B cell (primary cell): ENCODE measurements at regions not wholly inside any gene's neighbourhood (a gene's known extent, or its start where the extent isn't known, plus 50 kb on each side); places are given as distances from the start of the nearest gene placed in this dataset.

Source experiments
- ATAC-seq: fragments of 200-7000 bp; cut with Tn5 transposase; one replicate; pipeline ENCODE4 v1.10.0; 2021; ENCODE audit warnings: low read depth, mild to moderate bottlenecking, moderate number of reproducible peaks, moderate library complexity
- CTCF ChIA-PET: fragments of 350-600 bp; sonication (Branson Sonifier 250); formaldehyde crosslinking; loops from one replicate; lab custom pipeline; 2021; ENCODE audit warnings: antibody characterized with exemption, inconsistent platforms; lab: Charles Lee
- POLR2A ChIA-PET: fragments of 350-600 bp; sonication (Branson Sonifier 250); formaldehyde crosslinking; loops from one replicate; lab custom pipeline; 2021; ENCODE audit warnings: antibody characterized with exemption; lab: Charles Lee
- DNase-seq: peaks from one replicate; pipeline ENCODE4 v3.0.0; 2013
- H2AFZ ChIP-seq: 2 replicates; pipeline ENCODE4 v1.6.1; 2012; ENCODE audit warnings: mild to moderate bottlenecking, low read depth, low read length; ENCODE audit not compliant: insufficient read depth, poor library complexity, severe bottlenecking
- H3K27ac ChIP-seq, 2 donors: 1 replicate in 1 of 2; 2 replicates in 1 of 2; pipeline ENCODE4 v1.5.1; 2012 to 2013; ENCODE audit warnings: low read length in 2 of 2, mild to moderate bottlenecking in 2 of 2, moderate library complexity in 1 of 2
- H3K27me3 ChIP-seq, 4 experiments: fragments of 200-600 bp in 1 of 4; sonication (generic) in 1 of 4; replicated peaks in 1 of 4; 1 replicate in 2 of 4; 2 replicates in 2 of 4; pipeline versions ENCODE4 v1.6.1 to v1.7.0; 2013 to 2016; ENCODE audit warnings: low read length in 3 of 4, mild to moderate bottlenecking in 2 of 4, mixed read lengths in 1 of 4, moderate library complexity in 1 of 4; ENCODE audit not compliant: insufficient read depth in 4 of 4, control insufficient read depth in 3 of 4; ENCODE audit errors: control extremely low read depth in 1 of 4
- H3K36me3 ChIP-seq, 2 experiments: replicated peaks in 1 of 2; 1 replicate in 1 of 2; 2 replicates in 1 of 2; pipeline versions ENCODE4 v1.6.1 to v1.7.1; 2013; ENCODE audit warnings: low read length in 1 of 2; ENCODE audit not compliant: insufficient read depth in 2 of 2, control insufficient read depth in 1 of 2; ENCODE audit errors: control extremely low read depth in 1 of 2, extremely low read depth in 1 of 2
- H3K4me1 ChIP-seq, 2 donors: fragments of 200-600 bp in 1 of 2; sonication (generic) in 1 of 2; 1 replicate in 1 of 2; 2 replicates in 1 of 2; pipeline versions ENCODE4 v1.5.1 to v1.6.1; 2013 to 2017; ENCODE audit warnings: low read length in 2 of 2; ENCODE audit not compliant: control insufficient read depth in 2 of 2, insufficient read depth in 2 of 2
- H3K4me2 ChIP-seq: replicated peaks from 2 replicates; pipeline ENCODE3; 2012; ENCODE audit warnings: mild to moderate bottlenecking, low read depth, low read length; ENCODE audit not compliant: poor library complexity, severe bottlenecking
- H3K4me3 ChIP-seq, 5 experiments: fragments of 200-600 bp in 1 of 5; sonication (generic) in 1 of 5; 1 replicate in 3 of 5; 2 replicates in 2 of 5; pipeline versions ENCODE4 v1.5.1 to v1.7.0; 2011 to 2016; ENCODE audit warnings: low read length in 4 of 5, mild to moderate bottlenecking in 4 of 5, low read depth in 2 of 5, control low read depth in 1 of 5, moderate library complexity in 1 of 5; ENCODE audit not compliant: insufficient read depth in 1 of 5; ENCODE audit errors: control extremely low read depth in 1 of 5, extremely low read depth in 1 of 5
- H3K79me2 ChIP-seq: fragments of 200-600 bp; sonication (generic); one replicate; pipeline ENCODE4 v1.6.0; 2016; ENCODE audit warnings: low read length; ENCODE audit not compliant: control insufficient read depth, insufficient read depth
- H3K9ac ChIP-seq: fragments of 200-600 bp; sonication (generic); 2 replicates; pipeline ENCODE4 v1.6.1; 2017; ENCODE audit warnings: mild to moderate bottlenecking, low read length, moderate library complexity
- H3K9me3 ChIP-seq, 3 donors: one replicate each; pipeline versions ENCODE4 v1.6.1 to v1.7.1; 2013; ENCODE audit warnings: low read length in 2 of 3; ENCODE audit not compliant: control insufficient read depth in 2 of 3, insufficient read depth in 1 of 3; ENCODE audit errors: control extremely low read depth in 1 of 3
- H4K20me1 ChIP-seq: 2 replicates; pipeline ENCODE4 v1.6.0; 2012; ENCODE audit warnings: mild to moderate bottlenecking, low read length; ENCODE audit not compliant: insufficient read depth, control insufficient read depth, poor library complexity, severe bottlenecking
- H3K27ac Mint-ChIP-seq: one replicate; pipeline ENCODE4 v1.8.0; 2021; ENCODE audit warnings: mixed read lengths
- H3K27me3 Mint-ChIP-seq: one replicate; pipeline ENCODE4 v1.8.0; 2021; ENCODE audit warnings: mixed read lengths
- H3K4me1 Mint-ChIP-seq: one replicate; pipeline ENCODE4 v1.8.0; 2021; ENCODE audit warnings: mixed read lengths
- H3K4me3 Mint-ChIP-seq: one replicate; pipeline ENCODE4 v1.8.0; 2021; ENCODE audit warnings: mixed read lengths
- H3K9me3 Mint-ChIP-seq: one replicate; pipeline ENCODE4 v1.8.0; 2022; ENCODE audit warnings: mixed read lengths; ENCODE audit not compliant: insufficient read depth
- EZH2 ChIP-seq: IDR thresholded peaks from 2 replicates; pipeline ENCODE4 v1.6.1; 2012; ENCODE audit warnings: borderline replicate concordance, low read depth, mild to moderate bottlenecking, moderate library complexity, low read length; ENCODE audit not compliant: insufficient read depth, poor library complexity, severe bottlenecking
- WGBS: methylation state at CpG from one replicate; pipeline ENCODE4 v1.1.5; 2013; ENCODE audit warnings: missing lambda C conversion rate; ENCODE audit not compliant: insufficient coverage; 5-methylcytosine and 5-hydroxymethylcytosine counted together
- intact Hi-C: fragments of 100-400 bp; cut with micrococcal nuclease; formaldehyde crosslinking; loops from one replicate; pipeline ENCODE4 v1.10.0; 2022
- TF ChIP-seq, protein P1 (sequence below): fragments of 200-600 bp; IDR thresholded peaks from one replicate; pipeline ENCODE4 v1.8.0; 2022; ENCODE audit warnings: antibody characterized with exemption, mild to moderate bottlenecking

- no peaks in the 10 kb centered on the region for H3K27me3 Mint-ChIP-seq
- Histone ChIP-seq H3K27ac (no peak overlapping the region), H3K36me3 (no peaks in the 10 kb centered on the region), H2AFZ (no peak overlapping the region), H3K4me2 (no peak overlapping the region), H3K79me2 (no peaks in the 10 kb centered on the region), H3K9me3 (no peaks in the 10 kb centered on the region), H3K27me3 (no peaks in the 10 kb centered on the region), H3K9ac (no peak overlapping the region), H3K4me1 (no peaks in the 10 kb centered on the region), H3K4me3 (no peak overlapping the region), H4K20me1 (no peaks in the 10 kb centered on the region)
- WGBS = 93% methylated on average over 6 of the region's 10 CpGs
- ChIA-PET POLR2A (no interaction called here), CTCF (interaction anchor here (0.7 kb wide), 1 partner anchor 140 kb away, joined by 6 read pairs; no protein-coding TSS in a partner anchor)
- no peak overlapping the region for H3K4me3 Mint-ChIP-seq
- DNase-seq = no peak
- no peak for ATAC-seq
- no peaks in the 10 kb centered on the region for H3K9me3 Mint-ChIP-seq
- intact Hi-C loops = no loop called here
- TF ChIP-seq EZH2 = no peak
- TF ChIP-seq, protein P1, sequence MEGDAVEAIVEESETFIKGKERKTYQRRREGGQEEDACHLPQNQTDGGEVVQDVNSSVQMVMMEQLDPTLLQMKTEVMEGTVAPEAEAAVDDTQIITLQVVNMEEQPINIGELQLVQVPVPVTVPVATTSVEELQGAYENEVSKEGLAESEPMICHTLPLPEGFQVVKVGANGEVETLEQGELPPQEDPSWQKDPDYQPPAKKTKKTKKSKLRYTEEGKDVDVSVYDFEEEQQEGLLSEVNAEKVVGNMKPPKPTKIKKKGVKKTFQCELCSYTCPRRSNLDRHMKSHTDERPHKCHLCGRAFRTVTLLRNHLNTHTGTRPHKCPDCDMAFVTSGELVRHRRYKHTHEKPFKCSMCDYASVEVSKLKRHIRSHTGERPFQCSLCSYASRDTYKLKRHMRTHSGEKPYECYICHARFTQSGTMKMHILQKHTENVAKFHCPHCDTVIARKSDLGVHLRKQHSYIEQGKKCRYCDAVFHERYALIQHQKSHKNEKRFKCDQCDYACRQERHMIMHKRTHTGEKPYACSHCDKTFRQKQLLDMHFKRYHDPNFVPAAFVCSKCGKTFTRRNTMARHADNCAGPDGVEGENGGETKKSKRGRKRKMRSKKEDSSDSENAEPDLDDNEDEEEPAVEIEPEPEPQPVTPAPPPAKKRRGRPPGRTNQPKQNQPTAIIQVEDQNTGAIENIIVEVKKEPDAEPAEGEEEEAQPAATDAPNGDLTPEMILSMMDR = no peak
- no peaks in the 10 kb centered on the region for H3K4me1 Mint-ChIP-seq
- H3K27ac Mint-ChIP-seq = no peak overlapping the region
Measured at GRCh38 chr1:188906921-188907641, 1570.6 kb downstream of the BRINP3 start.

- CTCF ChIA-PET = no interaction called here
- no peak overlapping the region for H3K27ac Mint-ChIP-seq
Measured at GRCh38 chr1:188930382-188930781, 1547.3 kb downstream of the BRINP3 start.

More at GRCh38 chr1:188930382-188930781, 1547.3 kb downstream of the BRINP3 start:
- Histone ChIP-seq H3K27me3 (no peaks in the 10 kb centered on the region), H3K9ac (no peak overlapping the region), H3K4me3 (no peak overlapping the region), H3K9me3 (peaks cover 0 to 1% (median 0%) of the 10 kb centered on the region in 3 donors), H3K79me2 (no peaks in the 10 kb centered on the region), H3K27ac (no peak overlapping the region), H3K36me3 (no peaks in the 10 kb centered on the region), H3K4me1 (no peaks in the 10 kb centered on the region), H2AFZ (no peak overlapping the region), H4K20me1 (no peaks in the 10 kb centered on the region), H3K4me2 (no peak overlapping the region)
- no peak for ATAC-seq
- intact Hi-C loops = no loop called here
- Mint-ChIP-seq H3K4me3 (no peak overlapping the region), H3K27me3 (no peaks in the 10 kb centered on the region), H3K9me3 (no peaks in the 10 kb centered on the region), H3K4me1 (no peaks in the 10 kb centered on the region)
- POLR2A ChIA-PET = no interaction called here
- DNase-seq = no peak
- WGBS = no CpG with 5 or more reads among the region's 3 CpGs
- no peak for TF ChIP-seq EZH2
- TF ChIP-seq, protein P1 = no peak
